ENCODE measurements at regions not wholly inside any gene's neighbourhood (a gene's known extent, or its start where the extent isn't known, plus 50 kb on each side); places are given as distances from the start of the nearest gene placed in this dataset.

GRCh38 chr10:2825841-2826240 lies 241.5 kb upstream of the PFKP start:
- TF ChIP-seq, protein P1, sequence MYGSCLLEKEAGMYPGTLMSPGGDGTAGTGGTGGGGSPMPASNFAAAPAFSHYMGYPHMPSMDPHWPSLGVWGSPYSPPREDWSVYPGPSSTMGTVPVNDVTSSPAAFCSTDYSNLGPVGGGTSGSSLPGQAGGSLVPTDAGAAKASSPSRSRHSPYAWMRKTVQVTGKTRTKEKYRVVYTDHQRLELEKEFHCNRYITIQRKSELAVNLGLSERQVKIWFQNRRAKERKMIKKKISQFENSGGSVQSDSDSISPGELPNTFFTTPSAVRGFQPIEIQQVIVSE (CRISPR knock-in tag; IDR thresholded peaks at IDR 0.05; ENCODE audit: borderline replicate concordance), result no peak
- TF ChIP-seq CTCF (IDR thresholded peaks at IDR 0.05) (no peak), ZNF121 (CRISPR knock-in tag; IDR thresholded peaks at IDR 0.05) (no peak), CBFB (CRISPR knock-in tag; IDR thresholded peaks at IDR 0.05; ENCODE audit: low read depth) (no peak), CREB1 (CRISPR knock-in tag; IDR thresholded peaks at IDR 0.05) (no peak), ESRRA (CRISPR knock-in tag; IDR thresholded peaks at IDR 0.05; ENCODE audit: borderline replicate concordance) (no peak), NR3C1 (CRISPR knock-in tag; conservative IDR thresholded peaks at IDR 0.05; ENCODE audit: low read depth) (no peak)
- TF ChIP-seq, protein P2, sequence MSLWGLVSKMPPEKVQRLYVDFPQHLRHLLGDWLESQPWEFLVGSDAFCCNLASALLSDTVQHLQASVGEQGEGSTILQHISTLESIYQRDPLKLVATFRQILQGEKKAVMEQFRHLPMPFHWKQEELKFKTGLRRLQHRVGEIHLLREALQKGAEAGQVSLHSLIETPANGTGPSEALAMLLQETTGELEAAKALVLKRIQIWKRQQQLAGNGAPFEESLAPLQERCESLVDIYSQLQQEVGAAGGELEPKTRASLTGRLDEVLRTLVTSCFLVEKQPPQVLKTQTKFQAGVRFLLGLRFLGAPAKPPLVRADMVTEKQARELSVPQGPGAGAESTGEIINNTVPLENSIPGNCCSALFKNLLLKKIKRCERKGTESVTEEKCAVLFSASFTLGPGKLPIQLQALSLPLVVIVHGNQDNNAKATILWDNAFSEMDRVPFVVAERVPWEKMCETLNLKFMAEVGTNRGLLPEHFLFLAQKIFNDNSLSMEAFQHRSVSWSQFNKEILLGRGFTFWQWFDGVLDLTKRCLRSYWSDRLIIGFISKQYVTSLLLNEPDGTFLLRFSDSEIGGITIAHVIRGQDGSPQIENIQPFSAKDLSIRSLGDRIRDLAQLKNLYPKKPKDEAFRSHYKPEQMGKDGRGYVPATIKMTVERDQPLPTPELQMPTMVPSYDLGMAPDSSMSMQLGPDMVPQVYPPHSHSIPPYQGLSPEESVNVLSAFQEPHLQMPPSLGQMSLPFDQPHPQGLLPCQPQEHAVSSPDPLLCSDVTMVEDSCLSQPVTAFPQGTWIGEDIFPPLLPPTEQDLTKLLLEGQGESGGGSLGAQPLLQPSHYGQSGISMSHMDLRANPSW (CRISPR knock-in tag; conservative IDR thresholded peaks at IDR 0.05; ENCODE audit: low read depth), result no peak
